ENCODE measurements at regions not wholly inside any gene's neighbourhood (a gene's known extent, or its start where the extent isn't known, plus 50 kb on each side); places are given as distances from the start of the nearest gene placed in this dataset.

- Mint-ChIP-seq H3K36me3 (ENCODE audit: unreplicated experiment) (no peaks in the 10 kb centered on the region), H3K9me3 (ENCODE audit: unreplicated experiment) (peaks cover 3% of the 10 kb centered on the region), H3K4me3 (ENCODE audit: unreplicated experiment) (peak overlapping the region; percentile 26), H3K4me1 (ENCODE audit: unreplicated experiment) (peaks cover 36% of the 10 kb centered on the region), H3K27ac (ENCODE audit: unreplicated experiment) (peak overlapping the region; percentile 76), H3K27me3 (ENCODE audit: unreplicated experiment) (no peaks in the 10 kb centered on the region)
- no peak for DNase-seq (ENCODE audit: extremely low spot score, unreplicated experiment)
- TF ChIP-seq CTCF (IDR thresholded peaks at IDR 0.05): no peak
These were observed 309.1 kb upstream of the COL3A1 start for GRCh38 chr2:188664951-188665595.

- Mint-ChIP-seq H3K27me3 (ENCODE audit: unreplicated experiment) (no peaks in the 10 kb centered on the region), H3K36me3 (ENCODE audit: unreplicated experiment) (no peaks in the 10 kb centered on the region), H3K4me3 (ENCODE audit: unreplicated experiment) (no peak overlapping the region), H3K9me3 (ENCODE audit: unreplicated experiment) (peaks cover 3% of the 10 kb centered on the region), H3K4me1 (ENCODE audit: unreplicated experiment) (peaks cover 36% of the 10 kb centered on the region), H3K27ac (ENCODE audit: unreplicated experiment) (peak overlapping the region; percentile 76)
- DNase-seq (ENCODE audit: extremely low spot score, unreplicated experiment): no peak
- no peak for TF ChIP-seq CTCF (IDR thresholded peaks at IDR 0.05)
These were observed 308.4 kb upstream of the COL3A1 start for GRCh38 chr2:188665727-188666304.

DNA sequence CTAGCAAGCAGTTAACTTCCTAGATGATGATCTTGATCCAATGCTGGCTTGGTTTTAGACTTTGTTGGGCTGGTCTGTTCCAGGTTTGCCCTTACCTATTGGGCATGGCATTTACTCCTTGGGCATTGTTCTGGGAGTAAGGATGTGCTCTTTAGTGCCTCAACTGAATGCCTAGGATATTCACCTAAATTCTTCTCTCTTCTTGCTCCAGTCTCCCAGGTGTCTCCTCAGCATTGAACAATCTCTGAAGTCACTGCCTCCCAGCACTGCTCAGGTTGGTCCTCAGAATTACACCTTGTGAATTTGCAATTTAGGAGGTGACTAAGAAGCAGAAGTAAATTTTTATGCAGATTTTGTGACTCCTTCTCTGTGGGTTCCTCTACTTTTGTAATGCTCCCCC is 307.7 kb upstream of the COL3A1 start:
- peaks cover 36% of the 10 kb centered on the region for H3K4me1 Mint-ChIP-seq (ENCODE audit: unreplicated experiment)

DNA sequence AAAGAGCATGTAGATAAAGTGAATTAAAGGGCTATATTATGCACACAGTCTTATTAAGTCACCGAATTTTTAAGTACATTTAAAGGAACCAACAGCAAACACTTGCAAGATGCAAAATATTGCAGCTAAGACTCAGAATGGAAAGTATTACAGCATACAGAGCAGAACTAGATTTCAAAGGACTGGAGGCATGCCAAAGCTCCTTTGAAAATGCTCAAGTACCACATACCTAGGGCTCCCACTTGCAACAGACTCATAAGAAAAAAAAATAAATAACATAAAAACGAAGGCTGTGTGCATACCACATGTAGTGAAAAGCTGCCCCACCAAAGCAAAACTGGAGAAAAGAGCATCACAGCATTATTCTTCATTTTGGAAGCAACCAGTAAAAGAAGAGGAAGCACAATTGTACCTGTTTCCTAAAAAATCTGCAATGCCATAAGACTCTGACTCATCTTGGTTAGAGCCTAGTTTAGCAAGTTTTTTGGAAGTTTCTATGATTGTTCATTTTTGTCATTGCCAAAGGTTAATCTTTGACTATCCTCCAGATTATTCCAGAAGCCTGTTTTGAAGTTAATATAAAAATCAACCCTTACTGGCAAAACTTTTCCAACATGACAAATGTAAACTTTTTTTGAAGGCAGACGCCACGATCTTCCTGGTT is 306.0 kb upstream of the COL3A1 start:
- DNase-seq (ENCODE audit: extremely low spot score, unreplicated experiment): no peak
- TF ChIP-seq CTCF (IDR thresholded peaks at IDR 0.05): no peak
- Mint-ChIP-seq H3K4me3 (ENCODE audit: unreplicated experiment) (no peak overlapping the region), H3K27ac (ENCODE audit: unreplicated experiment) (peak overlapping the region; percentile 20), H3K36me3 (ENCODE audit: unreplicated experiment) (no peaks in the 10 kb centered on the region), H3K9me3 (ENCODE audit: unreplicated experiment) (no peaks in the 10 kb centered on the region), H3K27me3 (ENCODE audit: unreplicated experiment) (no peaks in the 10 kb centered on the region), H3K4me1 (ENCODE audit: unreplicated experiment) (peaks cover 36% of the 10 kb centered on the region)

More for the DNA sequence above, 307.7 kb upstream of the COL3A1 start:
- no peaks in the 10 kb centered on the region for H3K27me3 Mint-ChIP-seq (ENCODE audit: unreplicated experiment)
- no peak overlapping the region for H3K27ac Mint-ChIP-seq (ENCODE audit: unreplicated experiment)
- DNase-seq (ENCODE audit: extremely low spot score, unreplicated experiment): no peak
- no peaks in the 10 kb centered on the region for H3K36me3 Mint-ChIP-seq (ENCODE audit: unreplicated experiment)
- no peak for TF ChIP-seq CTCF (IDR thresholded peaks at IDR 0.05)
- peaks cover 3% of the 10 kb centered on the region for H3K9me3 Mint-ChIP-seq (ENCODE audit: unreplicated experiment)
- no peak overlapping the region for H3K4me3 Mint-ChIP-seq (ENCODE audit: unreplicated experiment)

GRCh38 chr2:188675391-188676009 is 298.7 kb upstream of the COL3A1 start:
- TF ChIP-seq CTCF (IDR thresholded peaks at IDR 0.05): no peak
- Mint-ChIP-seq H3K27me3 (ENCODE audit: unreplicated experiment) (no peaks in the 10 kb centered on the region), H3K9me3 (ENCODE audit: unreplicated experiment) (peaks cover 4% of the 10 kb centered on the region), H3K4me3 (ENCODE audit: unreplicated experiment) (no peak overlapping the region), H3K27ac (ENCODE audit: unreplicated experiment) (peak overlapping the region; percentile 39), H3K4me1 (ENCODE audit: unreplicated experiment) (peaks cover 11% of the 10 kb centered on the region), H3K36me3 (ENCODE audit: unreplicated experiment) (peaks cover 2% of the 10 kb centered on the region)
- DNase-seq (ENCODE audit: extremely low spot score, unreplicated experiment): no peak

All from osteocyte (in vitro differentiated cells).